ENCODE measurements at regions not wholly inside any gene's neighbourhood (a gene's known extent, or its start where the extent isn't known, plus 50 kb on each side); places are given as distances from the start of the nearest gene placed in this dataset.

DNA sequence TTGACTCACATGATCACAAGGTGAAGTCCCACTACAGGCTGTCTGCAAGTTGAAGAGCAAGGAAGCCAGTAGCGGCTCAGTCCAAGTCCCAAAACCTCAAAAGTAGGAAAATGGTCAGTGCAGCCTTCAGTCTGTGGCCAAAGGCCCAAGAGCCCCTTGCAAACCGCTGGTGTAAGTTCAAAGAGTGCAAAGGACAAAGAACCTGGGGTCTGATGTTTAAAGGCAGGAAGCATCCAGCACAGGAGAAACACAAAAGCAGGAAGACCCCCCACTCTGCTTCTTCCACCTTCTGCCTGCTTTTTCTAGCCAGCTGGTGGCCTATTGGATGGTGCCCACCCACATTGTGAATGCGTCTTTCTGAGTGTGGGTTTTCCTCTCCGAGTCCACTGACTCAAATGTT, 2222.6 kb downstream of the MRPL39 start:
- no peak for DNase-seq

DNA sequence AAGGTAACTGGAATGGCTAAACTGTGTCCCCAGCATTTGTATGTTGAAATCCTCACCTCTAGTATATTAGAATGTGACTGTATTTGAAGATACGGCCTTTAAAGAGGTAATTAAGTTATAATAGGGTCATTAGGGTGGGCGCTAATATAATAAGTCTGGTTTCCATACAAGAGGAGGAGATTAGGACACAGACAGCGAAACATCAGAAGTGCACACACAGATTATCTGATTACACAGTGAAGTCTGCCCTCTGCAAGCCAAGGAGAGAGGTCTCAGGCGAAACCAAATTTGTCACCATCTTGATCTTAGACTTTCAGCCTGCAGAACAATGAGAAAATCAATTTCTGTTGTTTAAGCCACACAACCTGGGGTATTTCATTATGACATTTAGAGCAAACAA, 2233.1 kb downstream of the MRPL39 start:
- no peak for DNase-seq

DNA sequence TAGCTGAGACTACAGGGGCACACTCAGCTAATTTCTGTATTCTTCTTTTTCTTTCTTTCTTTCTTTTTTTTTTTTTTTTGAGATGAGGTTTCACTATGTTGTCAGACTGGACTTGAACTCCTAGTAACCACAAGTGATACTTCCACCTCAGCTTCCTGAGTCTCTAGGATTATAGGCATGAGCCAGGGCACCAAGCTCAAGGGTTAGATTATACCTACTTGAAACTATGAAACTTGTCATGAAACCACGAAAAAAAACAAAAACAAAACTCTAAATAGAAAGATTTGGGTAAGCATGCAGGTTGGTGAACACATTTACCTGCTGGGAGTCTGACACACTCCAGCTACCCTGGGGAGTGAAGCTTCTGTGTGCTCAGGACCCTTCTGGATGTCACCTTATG, 2250.4 kb downstream of the MRPL39 start:
- no peak for DNase-seq

DNA sequence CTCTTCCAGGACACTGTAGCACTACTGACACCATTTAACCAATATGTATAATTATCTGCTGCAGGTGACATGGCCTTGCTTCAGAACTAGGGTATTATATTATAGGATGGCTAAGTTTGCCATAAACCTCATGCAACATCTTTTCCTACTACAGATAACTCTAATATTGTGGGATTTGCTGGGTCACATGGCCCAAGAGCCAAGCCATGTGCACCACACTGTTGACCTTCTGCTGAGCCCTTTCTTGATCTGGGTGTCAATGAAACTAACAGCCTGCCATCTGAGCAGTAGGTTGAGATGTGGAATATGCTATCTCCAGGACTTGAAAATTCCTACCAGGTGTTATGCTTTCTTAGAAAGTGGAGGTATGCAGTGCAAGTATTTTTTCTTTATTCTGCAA, 2291.1 kb downstream of the MRPL39 start:
- no peak for DNase-seq

DNA sequence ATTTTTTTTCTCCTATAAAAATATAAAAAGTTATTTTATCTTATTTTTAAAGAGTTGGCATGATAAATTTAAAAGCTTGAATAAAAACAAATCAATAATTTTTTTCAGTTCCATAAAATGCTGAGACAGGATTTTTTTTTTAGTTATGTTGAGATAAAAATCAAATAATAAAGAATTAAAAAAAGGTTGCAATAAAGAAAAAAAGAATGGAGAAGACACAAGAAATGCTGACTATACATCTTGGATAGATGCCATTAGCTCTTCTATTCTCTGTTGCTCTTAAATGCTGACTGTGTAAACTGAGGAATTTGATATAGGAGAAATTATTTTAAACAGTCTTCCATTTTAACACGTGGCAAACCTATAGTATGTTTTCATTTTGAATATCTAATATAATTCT, 2298.5 kb downstream of the MRPL39 start:
- DNase-seq: no peak

DNA sequence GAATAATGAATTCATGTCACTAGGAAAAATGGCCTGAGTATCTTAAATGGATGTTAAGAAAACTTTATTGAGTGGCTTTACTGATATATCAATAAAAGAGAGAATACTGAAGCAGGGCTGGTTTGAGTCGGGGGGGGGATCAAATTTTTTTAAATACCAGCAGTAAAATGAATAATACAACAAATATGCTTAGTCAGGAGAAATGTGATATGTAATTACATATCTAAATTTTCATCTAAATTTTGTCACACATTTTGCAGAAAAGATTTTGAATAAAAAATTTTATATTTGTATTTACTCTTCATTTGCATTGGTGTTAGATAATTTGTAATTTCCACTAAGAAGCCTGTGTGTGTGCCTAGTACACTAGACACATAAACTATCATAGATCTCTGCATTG, 2300.2 kb downstream of the MRPL39 start:
- DNase-seq: no peak

DNA sequence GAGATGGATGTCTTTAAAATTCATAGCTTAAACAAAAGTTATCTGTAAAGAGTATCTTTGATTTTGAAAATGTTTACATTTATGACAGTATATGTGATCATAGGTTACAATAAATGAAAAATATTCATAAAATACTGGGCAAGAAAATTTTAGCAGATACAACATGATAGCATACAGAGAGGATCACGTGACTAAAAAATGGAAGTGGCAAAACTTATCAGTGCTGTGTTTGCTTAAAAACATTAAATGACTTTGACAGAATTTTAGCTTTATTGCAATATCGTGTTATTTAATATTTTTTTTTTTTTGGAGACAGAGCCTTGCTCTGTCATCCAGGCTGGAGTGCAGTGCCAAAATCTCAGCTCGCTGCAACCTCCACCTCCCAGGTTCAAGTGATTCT, 2294.1 kb downstream of the NCAM2 start:
- DNase-seq: no peak

DNA sequence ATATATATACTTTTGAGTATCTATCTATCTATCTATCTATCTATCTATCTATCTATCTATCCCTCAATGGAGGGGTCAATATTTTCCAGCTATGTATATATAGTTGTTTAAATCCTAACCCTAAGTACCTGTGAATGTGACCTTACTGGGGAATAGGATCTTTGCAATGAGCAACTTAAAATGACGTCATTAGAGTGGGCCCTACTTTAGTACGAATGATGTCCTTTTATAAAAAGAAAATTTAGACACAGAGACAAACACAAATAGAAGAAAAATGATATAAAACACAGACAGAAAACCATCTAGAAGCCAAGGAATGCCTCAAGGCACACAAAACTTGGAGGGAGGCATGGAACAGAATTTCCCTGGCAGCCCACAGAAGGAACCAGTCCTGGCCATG, 2283.7 kb downstream of the NCAM2 start:
- DNase-seq: no peak

DNA sequence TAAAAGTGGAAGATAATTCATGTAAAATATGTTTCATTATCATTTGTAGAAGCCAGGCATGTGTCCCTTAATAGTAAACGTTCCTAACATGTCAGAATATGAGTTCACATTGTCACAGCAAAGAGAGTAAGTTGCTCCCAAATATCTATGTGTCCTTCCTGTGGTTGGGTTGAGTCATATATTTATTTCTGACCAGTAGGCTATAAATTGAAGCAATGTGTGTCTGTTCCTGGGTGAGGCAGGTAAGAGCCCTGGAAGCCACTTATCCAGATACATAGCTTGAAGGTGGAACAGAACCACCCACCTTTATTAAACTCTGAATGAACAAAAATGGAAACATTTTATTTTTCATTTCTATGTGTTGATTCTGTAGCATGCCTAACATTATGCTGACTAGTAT, 2251.6 kb downstream of the NCAM2 start:
- DNase-seq: no peak

DNA sequence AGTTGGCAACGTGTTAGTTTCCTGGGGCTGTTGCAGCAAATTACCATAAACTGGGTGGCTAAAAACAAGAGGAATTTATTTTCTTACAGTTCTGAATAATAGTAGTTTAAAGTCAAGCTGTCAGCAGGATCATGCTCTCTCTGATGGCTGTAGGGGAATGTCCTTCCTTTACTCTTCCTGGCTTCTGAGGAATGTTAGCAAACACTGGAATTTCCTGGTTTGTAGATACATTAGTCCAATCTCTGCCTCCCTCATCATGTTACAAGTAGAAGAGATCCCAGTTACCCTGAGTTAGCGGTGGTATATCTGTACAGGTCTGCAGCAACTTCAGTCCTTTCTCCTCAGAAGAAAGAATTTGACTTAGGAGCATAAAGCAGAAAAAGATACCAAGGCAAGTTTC, 2249.1 kb downstream of the NCAM2 start:
- DNase-seq: no peak

DNA sequence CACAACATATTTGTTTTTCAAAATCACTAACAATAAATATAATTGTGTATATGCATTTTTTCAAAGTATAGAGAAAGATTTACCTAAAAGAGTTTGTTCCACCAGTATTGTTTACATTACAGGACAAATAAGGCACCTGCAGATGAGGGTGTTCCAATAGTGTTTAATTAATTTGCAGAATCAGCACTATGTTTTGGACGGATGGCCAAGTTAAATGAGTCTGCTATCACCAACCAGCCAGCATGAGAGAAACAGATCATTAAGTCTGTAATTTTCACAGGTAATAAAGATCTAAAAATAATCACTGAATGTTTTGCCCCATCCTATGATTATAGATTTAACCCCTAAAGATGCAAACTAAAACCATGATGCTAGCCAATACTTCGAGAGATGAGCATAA, 2247.0 kb downstream of the NCAM2 start:
- DNase-seq: no peak

DNA sequence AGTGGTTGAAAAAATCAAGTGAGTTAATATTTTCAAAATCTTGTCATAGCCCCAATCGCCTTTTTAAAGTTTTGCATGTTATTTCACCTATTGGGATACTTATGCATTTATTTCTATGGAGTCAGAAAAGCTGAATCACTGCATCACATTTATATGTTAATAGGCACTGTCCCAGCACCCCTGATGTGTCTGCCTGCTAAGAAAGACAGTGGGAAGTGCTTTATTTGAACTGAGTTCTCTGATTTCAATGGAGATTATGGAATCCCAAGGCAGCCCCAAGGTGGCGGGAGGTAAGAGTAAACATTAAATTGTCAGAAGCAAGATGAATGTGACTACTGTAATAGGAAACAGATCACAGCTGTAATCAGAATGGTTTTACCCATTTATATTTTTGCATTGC, 2225.7 kb downstream of the NCAM2 start:
- no peak for DNase-seq

DNA sequence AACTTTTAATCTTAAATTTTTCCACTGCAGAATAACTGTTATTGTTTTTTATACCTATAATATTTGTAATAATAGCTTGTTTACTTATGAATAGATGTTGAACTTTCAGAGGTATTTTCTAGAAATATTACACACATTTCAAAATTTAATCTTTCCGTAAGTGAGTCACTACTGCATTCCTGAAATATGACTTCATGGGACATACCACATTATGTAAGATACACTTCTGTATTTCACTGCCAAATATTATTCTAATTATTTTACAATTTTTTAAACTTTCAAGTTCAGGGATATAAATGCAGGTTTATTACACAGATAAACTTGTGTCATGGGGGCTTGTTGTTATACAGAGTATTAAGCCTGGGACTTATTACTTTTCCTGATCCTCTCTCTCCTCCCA, 2220.5 kb downstream of the NCAM2 start:
- no peak for DNase-seq

DNA sequence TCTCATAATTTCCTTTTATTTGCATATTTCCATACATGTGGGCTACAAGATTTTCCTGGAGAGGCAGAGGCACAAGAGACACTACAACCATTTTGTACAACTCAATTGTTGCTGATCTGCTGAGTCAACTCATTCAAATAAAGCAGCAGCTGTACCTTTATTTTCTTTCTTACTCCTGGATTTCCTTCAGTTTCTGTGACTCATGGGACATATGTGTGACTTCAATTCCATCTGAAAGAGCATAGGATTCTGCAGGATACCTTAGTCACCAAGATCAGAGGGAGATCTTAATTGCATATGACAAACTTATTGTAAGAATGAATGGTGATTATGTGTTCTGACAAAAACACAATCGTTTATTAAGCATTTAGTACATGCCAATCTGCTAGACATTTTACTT, 2219.4 kb downstream of the NCAM2 start:
- no peak for DNase-seq

DNA sequence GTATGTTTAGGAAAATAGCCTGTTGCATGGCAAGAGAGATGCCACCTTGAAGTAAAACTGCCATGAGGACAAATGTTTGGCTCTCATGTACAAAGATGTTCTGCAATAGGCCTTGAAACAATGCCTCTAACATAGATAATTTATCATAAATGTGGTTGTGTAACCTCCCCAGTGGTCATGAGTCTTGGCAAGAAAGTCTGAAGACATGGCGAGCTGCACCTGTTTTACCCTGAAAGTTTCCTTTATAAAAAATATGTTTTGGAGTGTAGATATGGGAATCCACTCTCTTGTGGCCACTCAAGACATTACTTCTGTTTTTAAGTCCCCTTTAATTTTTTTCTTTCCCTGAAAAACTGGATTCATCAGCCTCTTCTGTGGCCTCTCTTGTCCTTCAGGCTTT, 2217.1 kb downstream of the NCAM2 start:
- no peak for DNase-seq

Measured in right kidney (tissue), 1 donor.